ENCODE measurements at regions not wholly inside any gene's neighbourhood (a gene's known extent, or its start where the extent isn't known, plus 50 kb on each side); places are given as distances from the start of the nearest gene placed in this dataset.

DNA sequence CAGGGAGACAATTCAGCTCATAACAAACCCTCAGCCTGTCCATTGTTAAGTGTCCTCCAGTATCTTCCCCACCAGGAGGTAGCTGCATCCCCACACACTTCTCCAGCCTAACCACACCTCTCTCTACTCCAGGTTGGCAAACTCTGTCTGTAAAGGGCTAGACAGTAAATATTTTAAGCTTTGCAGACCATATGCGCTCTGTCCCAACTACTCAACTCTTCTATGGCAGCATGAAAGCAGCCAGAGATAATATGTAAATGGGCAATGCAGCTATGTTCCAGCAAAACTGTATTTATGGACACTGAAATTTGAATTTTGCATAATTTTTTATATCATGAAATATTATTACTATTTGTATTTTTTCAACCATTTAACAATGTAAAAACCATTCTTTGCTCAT, 230.4 kb upstream of the STT3B start:
- TF ChIP-seq, protein P1, sequence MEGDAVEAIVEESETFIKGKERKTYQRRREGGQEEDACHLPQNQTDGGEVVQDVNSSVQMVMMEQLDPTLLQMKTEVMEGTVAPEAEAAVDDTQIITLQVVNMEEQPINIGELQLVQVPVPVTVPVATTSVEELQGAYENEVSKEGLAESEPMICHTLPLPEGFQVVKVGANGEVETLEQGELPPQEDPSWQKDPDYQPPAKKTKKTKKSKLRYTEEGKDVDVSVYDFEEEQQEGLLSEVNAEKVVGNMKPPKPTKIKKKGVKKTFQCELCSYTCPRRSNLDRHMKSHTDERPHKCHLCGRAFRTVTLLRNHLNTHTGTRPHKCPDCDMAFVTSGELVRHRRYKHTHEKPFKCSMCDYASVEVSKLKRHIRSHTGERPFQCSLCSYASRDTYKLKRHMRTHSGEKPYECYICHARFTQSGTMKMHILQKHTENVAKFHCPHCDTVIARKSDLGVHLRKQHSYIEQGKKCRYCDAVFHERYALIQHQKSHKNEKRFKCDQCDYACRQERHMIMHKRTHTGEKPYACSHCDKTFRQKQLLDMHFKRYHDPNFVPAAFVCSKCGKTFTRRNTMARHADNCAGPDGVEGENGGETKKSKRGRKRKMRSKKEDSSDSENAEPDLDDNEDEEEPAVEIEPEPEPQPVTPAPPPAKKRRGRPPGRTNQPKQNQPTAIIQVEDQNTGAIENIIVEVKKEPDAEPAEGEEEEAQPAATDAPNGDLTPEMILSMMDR (IDR thresholded peaks at IDR 0.05; ENCODE audit: low read length) = no peak
- no peak for TF ChIP-seq EZH2 (IDR thresholded peaks at IDR 0.05; ENCODE audit: borderline replicate concordance, low read length)
